HCT116 (cell line): ENCODE measurements at regions not wholly inside any gene's neighbourhood (a gene's known extent, or its start where the extent isn't known, plus 50 kb on each side); places are given as distances from the start of the nearest gene placed in this dataset.
"Not testable (repeated sequence)": the region's sequence is repeated elsewhere in the genome, so short reads cannot be mapped to it uniquely, and the experiment has no call there.

Experiments used
- ATAC-seq: fragments of 200-7000 bp; cut with Tn5 transposase; 2 replicates; pipeline ENCODE4 v1.9.1; 2020; ENCODE audit warnings: mild to moderate bottlenecking, moderate library complexity
- BruUV-seq: library from RNA; stranded (reverse); fragments of 400-500 nt; replicated peaks from 2 replicates; lab custom pipeline; 2021; lab: Mats Ljungman, UMichigan
- CTCF ChIA-PET: fragments of 300-600 bp; sonication (Branson Sonifier 250); formaldehyde crosslinking; loops from one replicate; lab custom pipeline; 2021; ENCODE audit warnings: antibody characterized with exemption; lab: Charles Lee
- POLR2A ChIA-PET: fragments of 300-600, 350-600 bp; sonication (Branson Sonifier 250); formaldehyde crosslinking; loops from one replicate; lab custom pipeline; 2021; ENCODE audit warnings: antibody characterized with exemption; lab: Charles Lee
- RAD21 ChIA-PET, 2 experiments: fragments of 300-600 bp; sonication (Branson Sonifier 250); formaldehyde crosslinking; loops; one replicate each; lab custom pipeline; 2023; ENCODE audit warnings: low total read pairs in 2 of 2; ENCODE audit not compliant: uncharacterized antibody in 2 of 2, unreplicated experiment in 2 of 2, low non-redundant PET in 1 of 2; lab: Charles Lee
- DNase-seq: peaks from one replicate; pipeline ENCODE4 v3.0.0-alpha.2; 2010; ENCODE audit warnings: low read depth, low spot score
- H2AFZ ChIP-seq: fragments of 200-600 bp; shearing (Covaris generic), sonication (generic); 2 replicates; pipeline ENCODE4 v1.6.1; 2017; ENCODE audit warnings: low read depth, mixed run types, mixed read lengths, antibody characterized with exemption, low read length; ENCODE audit not compliant: poor library complexity, severe bottlenecking
- H3K27ac ChIP-seq: 2 replicates; pipeline ENCODE4 v1.5.1; 2012; ENCODE audit warnings: low read depth, low read length
- H3K27me3 ChIP-seq: fragments of 200-600 bp; sonication (generic); 2 replicates; pipeline ENCODE4 v1.6.1; 2016; ENCODE audit warnings: mixed run types, low read length, mixed read lengths; ENCODE audit not compliant: insufficient read depth
- H3K36me3 ChIP-seq, 2 experiments: fragments of 200-500 bp in 1 of 2; fragments of 200-600 bp in 1 of 2; sonication (Bioruptor generic) in 1 of 2; sonication (generic) in 1 of 2; 2 replicates each; pipeline versions ENCODE4 v1.5.1 to v1.6.1; 2014 to 2016; ENCODE audit warnings: low read length in 2 of 2, inconsistent platforms in 1 of 2, mixed read lengths in 1 of 2, mixed run types in 1 of 2; ENCODE audit not compliant: insufficient read depth in 2 of 2, control insufficient read depth in 1 of 2
- H3K4me1 ChIP-seq, 2 experiments: fragments of 200-600 bp in 1 of 2; sonication (generic) in 1 of 2; 2 replicates each; pipeline versions ENCODE4 v1.5.1 to v1.6.1; 2012 to 2017; ENCODE audit warnings: low read length in 2 of 2, inconsistent platforms in 1 of 2, mild to moderate bottlenecking in 1 of 2, mixed read lengths in 1 of 2, mixed run types in 1 of 2, moderate library complexity in 1 of 2; ENCODE audit not compliant: insufficient read depth in 2 of 2, control insufficient read depth in 1 of 2
- H3K4me2 ChIP-seq: fragments of 200-600 bp; sonication (generic); 2 replicates; pipeline ENCODE4 v1.6.1; 2017; ENCODE audit warnings: mixed run types, low read length, mixed read lengths
- H3K4me3 ChIP-seq, 2 experiments: fragments of 200-600 bp in 1 of 2; sonication (generic) in 1 of 2; replicated peaks in 1 of 2; 2 replicates each; pipeline ENCODE4 v1.5.1; 2011 to 2016; ENCODE audit warnings: low read length in 2 of 2, control low read depth in 1 of 2, low read depth in 1 of 2, mild to moderate bottlenecking in 1 of 2, mixed read lengths in 1 of 2, mixed run types in 1 of 2
- H3K79me2 ChIP-seq: fragments of 200-600 bp; sonication (generic); 2 replicates; pipeline ENCODE4 v1.6.1; 2017; ENCODE audit warnings: mild to moderate bottlenecking, mixed run types, low read length, moderate library complexity, mixed read lengths; ENCODE audit not compliant: insufficient read depth
- H3K9ac ChIP-seq: fragments of 200-600 bp; sonication (generic); 2 replicates; pipeline ENCODE4 v1.6.1; 2016; ENCODE audit warnings: low read length, mixed read lengths
- H3K9me2 ChIP-seq: fragments of 200-600 bp; sonication (generic), shearing (Covaris generic); 2 replicates; pipeline ENCODE4 v1.6.1; 2017; ENCODE audit warnings: mixed run types, mild to moderate bottlenecking, moderate library complexity; ENCODE audit not compliant: insufficient read depth
- H3K9me3 ChIP-seq, 2 experiments: fragments of 200-500 bp in 1 of 2; fragments of 200-600 bp in 1 of 2; sonication (Bioruptor generic) in 1 of 2; sonication (generic) in 1 of 2; 2 replicates each; pipeline ENCODE4 v1.6.1; 2014 to 2017; ENCODE audit warnings: low read length in 2 of 2, mixed read lengths in 2 of 2, inconsistent platforms in 1 of 2, low read depth in 1 of 2, mild to moderate bottlenecking in 1 of 2, mixed run types in 1 of 2, moderate library complexity in 1 of 2; ENCODE audit not compliant: control insufficient read depth in 1 of 2, insufficient read depth in 1 of 2
- H4K20me1 ChIP-seq: fragments of 200-600 bp; sonication (generic), shearing (Covaris generic); 2 replicates; pipeline ENCODE4 v1.6.1; 2017; ENCODE audit warnings: mixed run types, mild to moderate bottlenecking, moderate library complexity; ENCODE audit not compliant: insufficient read depth
- EZH2 ChIP-seq: fragments of 200-600 bp; sonication (generic); IDR thresholded peaks from 2 replicates; pipeline ENCODE4 v1.6.1; 2017; ENCODE audit warnings: antibody characterized with exemption, mixed run types
- JUND ChIP-seq: IDR thresholded peaks from 2 replicates; pipeline ENCODE4 v1.6.1; 2012
- POLR2AphosphoS5 ChIP-seq: IDR thresholded peaks from 2 replicates; pipeline ENCODE4 v1.6.1; 2011; ENCODE audit warnings: mild to moderate bottlenecking, low read depth, low read length, moderate library complexity
- RAD21 ChIP-seq: IDR thresholded peaks from 2 replicates; pipeline ENCODE4 v1.6.1; 2012; ENCODE audit warnings: low read depth, mild to moderate bottlenecking
- REST ChIP-seq: IDR thresholded peaks from 2 replicates; pipeline ENCODE4 v1.6.1; 2012; ENCODE audit warnings: low read depth
- SP1 ChIP-seq: IDR thresholded peaks from 2 replicates; pipeline ENCODE4 v1.6.1; 2012; ENCODE audit warnings: low read depth
- TCF7L2 ChIP-seq: IDR thresholded peaks from 2 replicates; pipeline ENCODE4 v1.7.0; 2011; ENCODE audit warnings: borderline replicate concordance, inconsistent platforms; ENCODE audit not compliant: insufficient read depth, insufficient read length; ENCODE audit errors: extremely low read depth
- ZFX ChIP-seq: fragments of 450-650 bp; IDR thresholded peaks from 2 replicates; pipeline ENCODE4 v1.6.1; 2017
- intact Hi-C: fragments of 100-400 bp; cut with micrococcal nuclease; formaldehyde crosslinking; loops from 2 replicates; pipeline ENCODE4 v1.10.0; 2022
- TF ChIP-seq, protein P1 (sequence below), 3 experiments: fragments of 200-600 bp in 1 of 3; sonication (generic) in 1 of 3; IDR thresholded peaks in 2 of 3; conservative IDR thresholded peaks in 1 of 3; 2 replicates each; pipeline ENCODE4 v1.5.1; 2012 to 2017; ENCODE audit warnings: low read depth in 2 of 3, low read length in 2 of 3, antibody characterized with exemption in 1 of 3, borderline replicate concordance in 1 of 3, control low read depth in 1 of 3, mild to moderate bottlenecking in 1 of 3, mixed read lengths in 1 of 3, mixed run types in 1 of 3, moderate library complexity in 1 of 3; ENCODE audit not compliant: insufficient read depth in 1 of 3
- TF ChIP-seq, protein P2 (sequence below): IDR thresholded peaks from 2 replicates; pipeline ENCODE4 v1.6.1; 2012

- H3K27ac ChIP-seq: no peak overlapping the region
- no peaks in the 10 kb centered on the region for H4K20me1 ChIP-seq
- ATAC-seq (no peak), DNase-seq (no peak)
- TF ChIP-seq TCF7L2: no peak
- TF ChIP-seq, protein P1, sequence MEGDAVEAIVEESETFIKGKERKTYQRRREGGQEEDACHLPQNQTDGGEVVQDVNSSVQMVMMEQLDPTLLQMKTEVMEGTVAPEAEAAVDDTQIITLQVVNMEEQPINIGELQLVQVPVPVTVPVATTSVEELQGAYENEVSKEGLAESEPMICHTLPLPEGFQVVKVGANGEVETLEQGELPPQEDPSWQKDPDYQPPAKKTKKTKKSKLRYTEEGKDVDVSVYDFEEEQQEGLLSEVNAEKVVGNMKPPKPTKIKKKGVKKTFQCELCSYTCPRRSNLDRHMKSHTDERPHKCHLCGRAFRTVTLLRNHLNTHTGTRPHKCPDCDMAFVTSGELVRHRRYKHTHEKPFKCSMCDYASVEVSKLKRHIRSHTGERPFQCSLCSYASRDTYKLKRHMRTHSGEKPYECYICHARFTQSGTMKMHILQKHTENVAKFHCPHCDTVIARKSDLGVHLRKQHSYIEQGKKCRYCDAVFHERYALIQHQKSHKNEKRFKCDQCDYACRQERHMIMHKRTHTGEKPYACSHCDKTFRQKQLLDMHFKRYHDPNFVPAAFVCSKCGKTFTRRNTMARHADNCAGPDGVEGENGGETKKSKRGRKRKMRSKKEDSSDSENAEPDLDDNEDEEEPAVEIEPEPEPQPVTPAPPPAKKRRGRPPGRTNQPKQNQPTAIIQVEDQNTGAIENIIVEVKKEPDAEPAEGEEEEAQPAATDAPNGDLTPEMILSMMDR (IDR thresholded peaks at IDR 0.05 in 2 of 3, conservative IDR thresholded peaks at IDR 0.05 in 1 of 3; ENCODE audit: borderline replicate concordance in 1 of 3, insufficient read depth in 1 of 3, low read depth in 2 of 3, low read length in 2 of 3): no peak
- no peak for TF ChIP-seq JUND
- no peak for TF ChIP-seq REST
- TF ChIP-seq POLR2AphosphoS5: no peak
- no peak for TF ChIP-seq RAD21
- TF ChIP-seq EZH2: no peak
- no peak for TF ChIP-seq SP1
- TF ChIP-seq ZFX: no peak
- TF ChIP-seq, protein P2, sequence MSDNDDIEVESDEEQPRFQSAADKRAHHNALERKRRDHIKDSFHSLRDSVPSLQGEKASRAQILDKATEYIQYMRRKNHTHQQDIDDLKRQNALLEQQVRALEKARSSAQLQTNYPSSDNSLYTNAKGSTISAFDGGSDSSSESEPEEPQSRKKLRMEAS: no peak
- H3K4me2 ChIP-seq: no peak overlapping the region
- no peaks in the 10 kb centered on the region for H3K27me3 ChIP-seq
- intact Hi-C loops: no loop called here
- POLR2A ChIA-PET: no interaction called here
- H3K4me3 ChIP-seq: no peak overlapping the region
- no peak overlapping the region for H3K9ac ChIP-seq
- H3K79me2 ChIP-seq: no peaks in the 10 kb centered on the region
- no peaks in the 10 kb centered on the region for H3K4me1 ChIP-seq
- no TSS peak for BruUV-seq
- H3K36me3 ChIP-seq: no peaks in the 10 kb centered on the region
- no peak overlapping the region for H2AFZ ChIP-seq
- H3K9me2 ChIP-seq: no peaks in the 10 kb centered on the region
- CTCF ChIA-PET: no interaction called here
- RAD21 ChIA-PET: no interaction called here
- H3K9me3 ChIP-seq: no peaks in the 10 kb centered on the region
These were observed 107.5 kb upstream of the DPT start for GRCh38 chr1:168836469-168836868.

DNA sequence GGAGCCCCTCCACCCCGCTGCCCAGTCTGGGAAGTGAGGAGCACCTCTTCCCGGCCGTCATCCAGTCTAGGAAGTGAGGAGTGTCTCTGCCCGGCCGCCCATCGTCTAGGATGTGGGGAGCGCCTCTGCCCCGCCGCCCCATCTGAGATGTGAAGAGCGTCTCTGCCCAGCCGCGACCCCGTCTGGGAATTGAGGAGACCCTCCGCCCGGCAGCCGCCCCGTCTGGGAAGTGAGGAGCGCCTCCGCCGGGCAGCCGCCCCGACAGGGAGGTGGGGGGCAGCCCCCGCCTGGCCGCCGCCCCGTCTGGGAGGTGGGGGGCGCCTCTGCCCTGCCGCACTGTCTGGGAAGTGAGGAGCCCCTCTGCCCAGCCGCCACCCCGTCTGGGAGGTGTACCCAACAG is 108.2 kb upstream of the DPT start:
- H3K27me3 ChIP-seq, H2AFZ ChIP-seq, H3K9me3 ChIP-seq, DNase-seq, BruUV-seq, H3K4me2 ChIP-seq, ATAC-seq, H3K79me2 ChIP-seq, H3K4me1 ChIP-seq, H3K36me3 ChIP-seq, H3K9ac ChIP-seq, H3K4me3 ChIP-seq, intact Hi-C loops, H3K27ac ChIP-seq, CTCF ChIA-PET, H3K9me2 ChIP-seq, H4K20me1 ChIP-seq, RAD21 ChIA-PET, POLR2A ChIA-PET: not testable (repeated sequence)
